ENCODE measurements at regions not wholly inside any gene's neighbourhood (a gene's known extent, or its start where the extent isn't known, plus 50 kb on each side); places are given as distances from the start of the nearest gene placed in this dataset.

DNA sequence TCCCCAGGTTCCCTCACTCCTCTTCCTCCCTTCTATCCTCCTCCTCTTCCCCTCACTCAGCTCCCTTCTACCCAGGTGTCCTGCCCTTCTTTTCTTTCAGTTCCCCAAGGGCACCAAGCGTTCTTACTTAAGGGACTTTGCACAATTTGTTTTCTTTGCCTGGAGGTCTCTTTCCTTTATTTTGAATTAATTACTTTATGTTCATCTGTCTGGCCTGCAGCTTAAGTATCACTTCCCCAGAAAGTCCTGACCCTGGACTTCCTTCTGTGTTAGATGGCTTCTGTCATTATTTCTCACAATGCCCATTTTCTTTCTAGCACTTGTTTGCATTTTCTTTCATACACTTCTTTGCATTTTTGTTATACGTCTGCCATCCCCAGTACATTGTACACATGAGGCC is 350.6 kb downstream of the SH3GL2 start:
- Histone ChIP-seq H3K27ac (ENCODE audit: control insufficient read depth, insufficient read depth) (no peak overlapping the region), H3K9ac (ENCODE audit: control insufficient read depth, insufficient read depth, low read length) (no peak overlapping the region), H3K79me2 (ENCODE audit: control insufficient read depth, insufficient read depth, low read length) (no peaks in the 10 kb centered on the region), H3K4me1 (ENCODE audit: control insufficient read depth, insufficient read depth, low read length) (no peaks in the 10 kb centered on the region), H2AFZ (ENCODE audit: control insufficient read depth, low read depth, low read length) (no peak overlapping the region), H3K27me3 (replicated peaks in 1 of 2; ENCODE audit: control insufficient read depth in 2 of 2, insufficient read depth in 2 of 2, low read length in 1 of 2) (no peaks in the 10 kb centered on the region; a peak in 1 of 4 replicates), H4K20me1 (ENCODE audit: control insufficient read depth, insufficient read depth) (no peaks in the 10 kb centered on the region), H3K4me3 (no peak overlapping the region), H3K36me3 (ENCODE audit: control insufficient read depth in 2 of 2, insufficient read depth in 2 of 2, low read length in 1 of 2) (no peaks in the 10 kb centered on the region), H3K4me2 (ENCODE audit: control insufficient read depth, insufficient read depth) (no peak overlapping the region), H3K9me3 (replicated peaks; ENCODE audit: control insufficient read depth, insufficient read depth, low read length) (no peaks in the 10 kb centered on the region)
- DNase-seq (ENCODE audit: low read depth, low spot score) (no peak), ATAC-seq (peak; percentile 58), FAIRE-seq (no peak)
- ChIA-PET SMC1A (ENCODE audit: uncharacterized antibody, unreplicated experiment) (interaction anchor here (0.7 kb wide), 1 partner anchor 446 kb away, joined by 3 read pairs; no protein-coding TSS in a partner anchor), RAD21 (ENCODE audit: unreplicated experiment) (no interaction called here), POLR2A (no interaction called here), CTCF (interaction anchor here (0.6 to 0.9 kb wide), 3 partner anchors 37 to 268 kb away, joined by 3 to 4 read pairs (median 3); no protein-coding TSS in a partner anchor)
- 6% methylated on average over 2 of the region's 2 CpGs for WGBS (ENCODE audit: insufficient coverage, insufficient replicate concordance, low lambda C conversion rate, missing lambda C conversion rate)
- in situ Hi-C loops (cut with MboI), result no loop called here
- BruUV-seq (replicated peaks), result no TSS peak
- TF ChIP-seq SPI1 (IDR thresholded peaks at IDR 0.05; ENCODE audit: borderline replicate concordance, insufficient read depth, low read depth, low read length) (peak; percentile 18; the same call in 1 of the 2 replicates), EED (IDR thresholded peaks at IDR 0.05; ENCODE audit: low read depth) (no peak), HDGF (IDR thresholded peaks at IDR 0.05) (no peak), PAX8 (IDR thresholded peaks at IDR 0.05) (no peak), POLR2A (IDR thresholded peaks at IDR 0.05; ENCODE audit: low read depth, low read length) (no peak), NFXL1 (IDR thresholded peaks at IDR 0.05; ENCODE audit: borderline replicate concordance) (no peak), POLR2AphosphoS5 (IDR thresholded peaks at IDR 0.05; ENCODE audit: low read length) (no peak), GABPA (IDR thresholded peaks at IDR 0.05; ENCODE audit: low read depth) (no peak)
- intact Hi-C loops (cut with micrococcal nuclease; ENCODE audit: unreplicated experiment), result no loop called here

- Histone ChIP-seq H3K9ac (ENCODE audit: control insufficient read depth, insufficient read depth, low read length) (no peak overlapping the region), H3K27me3 (replicated peaks in 1 of 2; ENCODE audit: control insufficient read depth in 2 of 2, insufficient read depth in 2 of 2, low read length in 1 of 2) (no peaks in the 10 kb centered on the region; a peak in 1 of 4 replicates), H3K36me3 (ENCODE audit: control insufficient read depth in 2 of 2, insufficient read depth in 2 of 2, low read length in 1 of 2) (no peaks in the 10 kb centered on the region), H3K79me2 (ENCODE audit: control insufficient read depth, insufficient read depth, low read length) (no peaks in the 10 kb centered on the region), H4K20me1 (ENCODE audit: control insufficient read depth, insufficient read depth) (no peaks in the 10 kb centered on the region), H3K4me1 (ENCODE audit: control insufficient read depth, insufficient read depth, low read length) (no peaks in the 10 kb centered on the region), H3K4me2 (ENCODE audit: control insufficient read depth, insufficient read depth) (no peak overlapping the region), H2AFZ (ENCODE audit: control insufficient read depth, low read depth, low read length) (no peak overlapping the region), H3K9me3 (replicated peaks; ENCODE audit: control insufficient read depth, insufficient read depth, low read length) (no peaks in the 10 kb centered on the region), H3K4me3 (no peak overlapping the region), H3K27ac (ENCODE audit: control insufficient read depth, insufficient read depth) (no peak overlapping the region)
- intact Hi-C loops (cut with micrococcal nuclease; ENCODE audit: unreplicated experiment) (no loop called here), in situ Hi-C loops (cut with MboI) (no loop called here)
- DNase-seq (ENCODE audit: low read depth, low spot score), result no peak
- ATAC-seq, result no peak
- ChIA-PET RAD21 (ENCODE audit: unreplicated experiment) (no interaction called here), SMC1A (ENCODE audit: uncharacterized antibody, unreplicated experiment) (no interaction called here), POLR2A (no interaction called here), CTCF (interaction anchor here (0.9 kb wide), 1 partner anchor 37 kb away, joined by 3 read pairs; no protein-coding TSS in a partner anchor)
- WGBS (ENCODE audit: insufficient coverage, insufficient replicate concordance, low lambda C conversion rate, missing lambda C conversion rate), result 1% methylated on average over 5 of the region's 5 CpGs
- BruUV-seq (replicated peaks), result no TSS peak
- no peak for FAIRE-seq
- TF ChIP-seq NFIC (IDR thresholded peaks at IDR 0.05; ENCODE audit: low read depth, low read length) (no peak), SP1 (IDR thresholded peaks at IDR 0.05; ENCODE audit: low read depth, low read length) (no peak), SKIL (IDR thresholded peaks at IDR 0.05; ENCODE audit: low read depth, poor library complexity, severe bottlenecking) (no peak)
- TF ChIP-seq, protein P1, sequence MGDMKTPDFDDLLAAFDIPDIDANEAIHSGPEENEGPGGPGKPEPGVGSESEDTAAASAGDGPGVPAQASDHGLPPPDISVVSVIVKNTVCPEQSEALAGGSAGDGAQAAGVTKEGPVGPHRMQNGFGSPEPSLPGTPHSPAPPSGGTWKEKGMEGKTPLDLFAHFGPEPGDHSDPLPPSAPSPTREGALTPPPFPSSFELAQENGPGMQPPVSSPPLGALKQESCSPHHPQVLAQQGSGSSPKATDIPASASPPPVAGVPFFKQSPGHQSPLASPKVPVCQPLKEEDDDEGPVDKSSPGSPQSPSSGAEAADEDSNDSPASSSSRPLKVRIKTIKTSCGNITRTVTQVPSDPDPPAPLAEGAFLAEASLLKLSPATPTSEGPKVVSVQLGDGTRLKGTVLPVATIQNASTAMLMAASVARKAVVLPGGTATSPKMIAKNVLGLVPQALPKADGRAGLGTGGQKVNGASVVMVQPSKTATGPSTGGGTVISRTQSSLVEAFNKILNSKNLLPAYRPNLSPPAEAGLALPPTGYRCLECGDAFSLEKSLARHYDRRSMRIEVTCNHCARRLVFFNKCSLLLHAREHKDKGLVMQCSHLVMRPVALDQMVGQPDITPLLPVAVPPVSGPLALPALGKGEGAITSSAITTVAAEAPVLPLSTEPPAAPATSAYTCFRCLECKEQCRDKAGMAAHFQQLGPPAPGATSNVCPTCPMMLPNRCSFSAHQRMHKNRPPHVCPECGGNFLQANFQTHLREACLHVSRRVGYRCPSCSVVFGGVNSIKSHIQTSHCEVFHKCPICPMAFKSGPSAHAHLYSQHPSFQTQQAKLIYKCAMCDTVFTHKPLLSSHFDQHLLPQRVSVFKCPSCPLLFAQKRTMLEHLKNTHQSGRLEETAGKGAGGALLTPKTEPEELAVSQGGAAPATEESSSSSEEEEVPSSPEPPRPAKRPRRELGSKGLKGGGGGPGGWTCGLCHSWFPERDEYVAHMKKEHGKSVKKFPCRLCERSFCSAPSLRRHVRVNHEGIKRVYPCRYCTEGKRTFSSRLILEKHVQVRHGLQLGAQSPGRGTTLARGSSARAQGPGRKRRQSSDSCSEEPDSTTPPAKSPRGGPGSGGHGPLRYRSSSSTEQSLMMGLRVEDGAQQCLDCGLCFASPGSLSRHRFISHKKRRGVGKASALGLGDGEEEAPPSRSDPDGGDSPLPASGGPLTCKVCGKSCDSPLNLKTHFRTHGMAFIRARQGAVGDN (IDR thresholded peaks at IDR 0.05), result no peak
These were observed 351.2 kb downstream of the SH3GL2 start for GRCh38 chr9:17930071-17930470.
